AG04450 (cell line): ENCODE measurements at regions not wholly inside any gene's neighbourhood (a gene's known extent, or its start where the extent isn't known, plus 50 kb on each side); places are given as distances from the start of the nearest gene placed in this dataset.

ENCODE experiments used
- CTCF ChIA-PET: fragments of 300-600, 350-600 bp; formaldehyde crosslinking; extraction: SDS; loops from one replicate; lab custom pipeline; 2022; ENCODE audit warnings: antibody characterized with exemption, inconsistent platforms; lab: Charles Lee
- POLR2A ChIA-PET: fragments of 350-600 bp; formaldehyde crosslinking; extraction: SDS; loops from one replicate; lab custom pipeline; 2021; ENCODE audit warnings: antibody characterized with exemption, inconsistent platforms; lab: Yijun Ruan, JAX
- DNase-seq: peaks from one replicate; pipeline ENCODE4 v3.0.0-alpha.2; 2011; ENCODE audit warnings: low read depth, low spot score
- H3K27ac ChIP-seq: one replicate; pipeline ENCODE4 v1.5.1; 2012; ENCODE audit warnings: low read depth, low read length, control low read depth
- H3K27me3 ChIP-seq: one replicate; pipeline ENCODE4 v1.6.0; 2012; ENCODE audit warnings: low read length; ENCODE audit not compliant: control insufficient read depth, insufficient read depth
- H3K4me3 ChIP-seq: 2 replicates; pipeline ENCODE4 v1.5.1; 2011; ENCODE audit warnings: mild to moderate bottlenecking, low read depth, low read length, control low read depth
- H3K9me3 ChIP-seq: 2 replicates; pipeline ENCODE4 v1.5.1; 2012; ENCODE audit warnings: low read length; ENCODE audit not compliant: control insufficient read depth, insufficient read depth
- TF ChIP-seq, protein P1 (sequence below): IDR thresholded peaks from 2 replicates; pipeline ENCODE4 v1.5.1; 2011; ENCODE audit warnings: low read depth, low read length, control low read depth, inconsistent platforms

- Histone ChIP-seq H3K4me3 (no peak overlapping the region), H3K27me3 (no peaks in the 10 kb centered on the region), H3K27ac (no peak overlapping the region), H3K9me3 (no peaks in the 10 kb centered on the region)
- no peak for DNase-seq
- POLR2A ChIA-PET, result no interaction called here
- TF ChIP-seq, protein P1, sequence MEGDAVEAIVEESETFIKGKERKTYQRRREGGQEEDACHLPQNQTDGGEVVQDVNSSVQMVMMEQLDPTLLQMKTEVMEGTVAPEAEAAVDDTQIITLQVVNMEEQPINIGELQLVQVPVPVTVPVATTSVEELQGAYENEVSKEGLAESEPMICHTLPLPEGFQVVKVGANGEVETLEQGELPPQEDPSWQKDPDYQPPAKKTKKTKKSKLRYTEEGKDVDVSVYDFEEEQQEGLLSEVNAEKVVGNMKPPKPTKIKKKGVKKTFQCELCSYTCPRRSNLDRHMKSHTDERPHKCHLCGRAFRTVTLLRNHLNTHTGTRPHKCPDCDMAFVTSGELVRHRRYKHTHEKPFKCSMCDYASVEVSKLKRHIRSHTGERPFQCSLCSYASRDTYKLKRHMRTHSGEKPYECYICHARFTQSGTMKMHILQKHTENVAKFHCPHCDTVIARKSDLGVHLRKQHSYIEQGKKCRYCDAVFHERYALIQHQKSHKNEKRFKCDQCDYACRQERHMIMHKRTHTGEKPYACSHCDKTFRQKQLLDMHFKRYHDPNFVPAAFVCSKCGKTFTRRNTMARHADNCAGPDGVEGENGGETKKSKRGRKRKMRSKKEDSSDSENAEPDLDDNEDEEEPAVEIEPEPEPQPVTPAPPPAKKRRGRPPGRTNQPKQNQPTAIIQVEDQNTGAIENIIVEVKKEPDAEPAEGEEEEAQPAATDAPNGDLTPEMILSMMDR, result no peak
- CTCF ChIA-PET, result no interaction called here
Measured at GRCh38 chr5:158100373-158100888, 241.5 kb upstream of the CLINT1 start.

GRCh38 chr5:158099571-158100105, 240.7 kb upstream of the CLINT1 start:
- ChIA-PET POLR2A (no interaction called here), CTCF (interaction anchor here (4.9 kb wide), 1 partner anchor 24 kb away, joined by 25 read pairs; no protein-coding TSS in a partner anchor)
- Histone ChIP-seq H3K27ac (no peak overlapping the region), H3K4me3 (no peak overlapping the region), H3K27me3 (no peaks in the 10 kb centered on the region), H3K9me3 (no peaks in the 10 kb centered on the region)
- DNase-seq, result no peak
- TF ChIP-seq, protein P1, result no peak

DNA sequence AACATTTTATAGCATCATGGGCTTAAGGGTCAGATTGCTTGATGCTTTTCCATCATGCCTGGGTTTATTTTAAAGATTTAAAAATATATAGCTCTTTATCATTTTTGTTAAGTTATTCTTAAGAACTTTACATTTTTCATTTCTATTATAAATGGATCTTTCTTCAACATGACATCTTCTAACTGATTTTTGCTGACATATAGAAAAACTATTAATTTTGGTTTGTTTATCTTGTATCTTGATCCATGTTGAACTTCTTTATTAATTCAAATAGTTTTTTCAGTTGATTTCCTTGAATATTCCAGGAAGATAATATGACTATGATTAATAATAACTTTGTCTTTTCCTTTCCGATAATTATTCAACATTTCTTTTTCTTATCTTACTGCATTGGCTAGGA, 237.9 kb upstream of the CLINT1 start:
- TF ChIP-seq, protein P1, result no peak
- Histone ChIP-seq H3K9me3 (no peaks in the 10 kb centered on the region), H3K4me3 (no peak overlapping the region), H3K27me3 (no peaks in the 10 kb centered on the region), H3K27ac (no peak overlapping the region)
- POLR2A ChIA-PET, result no interaction called here
- CTCF ChIA-PET, result interaction anchor here (1.7 to 4.9 kb wide), 2 partner anchors 10 to 22 kb away, joined by 3 to 25 read pairs; no protein-coding TSS in a partner anchor
- no peak for DNase-seq

- Histone ChIP-seq H3K27ac (no peak overlapping the region), H3K4me3 (no peak overlapping the region), H3K9me3 (no peaks in the 10 kb centered on the region), H3K27me3 (no peaks in the 10 kb centered on the region)
- DNase-seq, result no peak
- CTCF ChIA-PET, result interaction anchor here (1.2 to 2.4 kb wide), 2 partner anchors 10 to 12 kb away, joined by 3 to 26 read pairs; no protein-coding TSS in a partner anchor
- POLR2A ChIA-PET, result no interaction called here
- TF ChIP-seq, protein P1, result no peak
Measured at GRCh38 chr5:158086856-158087255, 227.9 kb upstream of the CLINT1 start.

- Histone ChIP-seq H3K9me3 (no peaks in the 10 kb centered on the region), H3K27me3 (no peaks in the 10 kb centered on the region), H3K27ac (no peak overlapping the region), H3K4me3 (no peak overlapping the region)
- TF ChIP-seq, protein P1, result no peak
- ChIA-PET POLR2A (no interaction called here), CTCF (interaction anchor here (1.9 kb wide), 1 partner anchor 9 kb away, joined by 32 read pairs; no protein-coding TSS in a partner anchor)
- DNase-seq, result no peak
Measured at GRCh38 chr5:158084292-158084691, 225.3 kb upstream of the CLINT1 start.
